Body of pancreas (tissue), 4 donors: ENCODE measurements at regions not wholly inside any gene's neighbourhood (a gene's known extent, or its start where the extent isn't known, plus 50 kb on each side); places are given as distances from the start of the nearest gene placed in this dataset.

ENCODE experiments used
- POLR2A ChIP-seq, 3 donors: fragments of 450-650 bp; IDR thresholded peaks; one replicate each; pipeline ENCODE4 v1.6.1; 2016; ENCODE audit warnings: antibody characterized with exemption in 3 of 3, mild to moderate bottlenecking in 2 of 3
- TF ChIP-seq, protein P1 (sequence below), 7 experiments: fragments of 450-650 bp in 4 of 7; fragments of 200-600 bp in 3 of 7; sonication (generic) in 3 of 7; IDR thresholded peaks; one replicate each; pipeline ENCODE4 v1.5.1; 2016 to 2019; ENCODE audit warnings: antibody characterized with exemption in 7 of 7

DNA sequence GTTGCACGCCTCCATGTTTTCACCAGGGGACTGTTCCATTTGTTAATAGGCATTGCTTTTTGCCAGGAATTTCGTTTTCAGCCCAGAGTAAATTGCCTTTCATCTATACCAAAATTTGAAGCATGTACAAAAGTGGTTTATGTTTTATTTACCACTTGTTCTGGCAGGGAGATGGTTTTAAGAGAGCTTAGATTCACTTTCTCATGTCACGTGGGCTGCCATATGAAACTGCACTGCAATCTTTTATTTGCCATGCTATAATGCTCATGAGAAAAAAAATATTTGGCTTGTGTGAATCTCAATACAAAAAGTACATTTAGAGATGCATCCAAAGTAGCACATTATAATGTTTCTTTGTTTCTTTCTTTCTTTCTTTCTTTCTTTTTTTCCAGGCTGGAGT is 284.1 kb upstream of the GRIA1 start:
- TF ChIP-seq, protein P1, sequence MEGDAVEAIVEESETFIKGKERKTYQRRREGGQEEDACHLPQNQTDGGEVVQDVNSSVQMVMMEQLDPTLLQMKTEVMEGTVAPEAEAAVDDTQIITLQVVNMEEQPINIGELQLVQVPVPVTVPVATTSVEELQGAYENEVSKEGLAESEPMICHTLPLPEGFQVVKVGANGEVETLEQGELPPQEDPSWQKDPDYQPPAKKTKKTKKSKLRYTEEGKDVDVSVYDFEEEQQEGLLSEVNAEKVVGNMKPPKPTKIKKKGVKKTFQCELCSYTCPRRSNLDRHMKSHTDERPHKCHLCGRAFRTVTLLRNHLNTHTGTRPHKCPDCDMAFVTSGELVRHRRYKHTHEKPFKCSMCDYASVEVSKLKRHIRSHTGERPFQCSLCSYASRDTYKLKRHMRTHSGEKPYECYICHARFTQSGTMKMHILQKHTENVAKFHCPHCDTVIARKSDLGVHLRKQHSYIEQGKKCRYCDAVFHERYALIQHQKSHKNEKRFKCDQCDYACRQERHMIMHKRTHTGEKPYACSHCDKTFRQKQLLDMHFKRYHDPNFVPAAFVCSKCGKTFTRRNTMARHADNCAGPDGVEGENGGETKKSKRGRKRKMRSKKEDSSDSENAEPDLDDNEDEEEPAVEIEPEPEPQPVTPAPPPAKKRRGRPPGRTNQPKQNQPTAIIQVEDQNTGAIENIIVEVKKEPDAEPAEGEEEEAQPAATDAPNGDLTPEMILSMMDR (IDR thresholded peaks at IDR 0.05), result no peak
- no peak for TF ChIP-seq POLR2A (IDR thresholded peaks at IDR 0.05)
